ENCODE measurements at regions not wholly inside any gene's neighbourhood (a gene's known extent, or its start where the extent isn't known, plus 50 kb on each side); places are given as distances from the start of the nearest gene placed in this dataset.
"Not testable (repeated sequence)": the region's sequence is repeated elsewhere in the genome, so short reads cannot be mapped to it uniquely, and the experiment has no call there.

DNA sequence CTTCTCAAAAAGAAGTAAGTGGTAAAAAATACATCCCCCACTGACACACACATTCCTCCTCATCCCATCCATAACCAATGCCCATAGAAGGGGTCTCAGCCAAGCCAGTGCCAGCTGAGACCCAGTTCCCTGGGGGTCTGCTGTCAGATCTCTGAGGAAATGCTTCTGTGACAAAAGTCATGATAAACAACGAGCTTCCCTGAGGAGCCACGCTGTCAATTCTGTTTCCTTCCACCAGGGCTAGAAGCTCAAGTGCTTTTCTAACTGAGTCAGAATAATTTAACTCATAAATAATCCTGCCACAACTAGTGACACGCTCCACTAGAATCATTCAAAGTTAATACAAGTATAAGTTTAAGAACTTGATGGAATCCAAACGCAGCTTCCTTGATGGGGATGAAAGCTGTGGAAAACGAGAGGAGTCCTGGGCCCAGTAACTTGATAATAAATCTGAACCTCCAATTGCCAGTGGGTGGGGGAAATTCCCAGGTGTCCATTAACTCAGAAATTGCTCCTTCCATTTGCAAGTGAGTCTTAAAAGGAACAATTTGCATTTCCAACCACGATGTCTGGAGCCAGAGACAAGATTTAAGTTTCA lies 348.7 kb upstream of the LMCD1 start:
- no peak for DNase-seq

GRCh38 chr3:8153800-8154199 lies 347.8 kb upstream of the LMCD1 start:
- no peak for DNase-seq

- no peak for DNase-seq
Observed at GRCh38 chr3:8154617-8155016, 347.0 kb upstream of the LMCD1 start.

- DNase-seq: no peak
Observed at GRCh38 chr3:8156138-8156537, 345.5 kb upstream of the LMCD1 start.

- no peak for DNase-seq
Observed at GRCh38 chr3:8156831-8157230, 344.8 kb upstream of the LMCD1 start.

GRCh38 chr3:8157640-8158039 lies 344.0 kb upstream of the LMCD1 start:
- no peak for DNase-seq

DNA sequence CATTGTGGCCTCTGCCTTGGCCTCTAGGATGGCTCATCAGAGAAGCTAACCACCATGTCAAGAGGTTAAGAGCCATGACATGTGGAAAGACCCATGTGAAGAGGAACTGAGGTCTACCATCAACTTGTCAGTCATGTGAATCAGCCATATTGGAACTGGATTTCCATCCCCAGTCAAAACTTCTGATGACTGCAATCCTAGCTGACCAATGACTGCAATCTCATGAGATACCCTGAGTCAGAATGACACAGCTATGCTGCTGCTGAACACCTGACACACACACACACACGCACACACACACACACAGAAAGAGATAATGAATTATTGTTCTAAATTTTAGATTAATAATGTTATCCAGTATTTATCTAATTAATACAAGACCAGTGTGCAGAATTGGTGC lies 337.5 kb upstream of the LMCD1 start:
- DNase-seq: no peak

GRCh38 chr3:8166014-8166413 lies 335.6 kb upstream of the LMCD1 start:
- no peak for DNase-seq

- no peak for DNase-seq
Observed at GRCh38 chr3:8170971-8171508, 330.6 kb upstream of the LMCD1 start.

- no peak for DNase-seq
Observed at GRCh38 chr3:8173892-8174291, 327.7 kb upstream of the LMCD1 start.

GRCh38 chr3:8176759-8177483 lies 324.7 kb upstream of the LMCD1 start:
- DNase-seq: not testable (repeated sequence)

DNA sequence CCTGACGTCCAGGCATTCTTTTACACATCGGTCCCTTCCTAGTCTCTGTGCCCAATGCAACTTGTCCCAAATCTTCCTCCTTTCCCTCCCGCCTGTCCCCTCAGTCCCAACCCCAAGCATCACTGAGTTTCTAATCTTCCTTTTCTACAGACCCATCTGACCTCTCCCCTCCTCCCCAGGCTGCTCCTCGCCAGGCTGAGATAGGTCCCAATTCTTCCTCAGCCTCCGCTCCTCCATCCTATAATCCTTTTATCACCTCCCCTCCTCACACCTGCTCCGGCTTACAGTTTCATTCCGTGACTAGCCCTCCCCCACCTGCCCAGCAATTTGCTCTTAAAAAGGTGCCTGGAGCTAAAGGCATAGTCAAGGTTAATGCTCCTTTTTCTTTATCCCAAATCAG lies 323.1 kb upstream of the LMCD1 start:
- DNase-seq: not testable (repeated sequence)

DNA sequence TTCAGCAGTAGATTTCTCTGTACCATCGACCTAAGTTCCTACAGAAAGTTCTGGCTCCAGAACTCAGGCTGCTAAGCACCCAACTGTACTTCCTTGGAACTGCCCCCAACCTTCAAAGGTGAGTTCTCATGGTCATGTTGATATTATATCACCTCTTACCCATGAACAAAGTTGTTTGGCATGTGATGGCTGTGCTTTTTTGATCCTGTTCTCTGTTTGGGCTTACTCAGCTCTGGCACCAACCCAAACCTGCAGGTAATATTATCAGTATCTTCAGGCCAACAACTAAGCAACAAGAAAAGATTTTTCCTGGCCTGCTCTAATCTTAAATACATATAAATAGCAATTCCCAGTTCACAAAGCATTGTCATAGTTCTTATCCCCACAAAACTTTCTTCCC lies 318.7 kb upstream of the LMCD1 start:
- no peak for DNase-seq

- DNase-seq: no peak
Observed at GRCh38 chr3:8183627-8184026, 318.0 kb upstream of the LMCD1 start.

DNA sequence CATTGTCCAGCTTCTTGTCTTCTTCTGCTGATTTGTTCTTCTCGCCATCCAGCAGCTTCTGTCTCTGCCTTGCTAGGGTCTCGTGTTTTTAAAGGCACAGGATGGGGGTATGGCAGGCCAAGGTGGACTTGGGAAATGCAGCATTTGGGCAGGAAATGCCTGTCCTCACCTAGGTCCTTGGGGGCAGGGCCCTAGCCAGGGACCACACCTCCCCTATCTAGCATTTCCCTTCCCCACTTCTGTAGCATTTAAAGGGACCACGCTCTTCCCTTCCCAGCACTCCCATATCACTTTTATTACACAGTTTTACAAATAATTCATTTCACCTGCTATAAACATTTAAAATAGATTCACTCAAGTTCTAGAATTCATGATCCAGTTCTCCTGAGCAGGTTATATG lies 315.4 kb upstream of the LMCD1 start:
- DNase-seq: no peak

DNA sequence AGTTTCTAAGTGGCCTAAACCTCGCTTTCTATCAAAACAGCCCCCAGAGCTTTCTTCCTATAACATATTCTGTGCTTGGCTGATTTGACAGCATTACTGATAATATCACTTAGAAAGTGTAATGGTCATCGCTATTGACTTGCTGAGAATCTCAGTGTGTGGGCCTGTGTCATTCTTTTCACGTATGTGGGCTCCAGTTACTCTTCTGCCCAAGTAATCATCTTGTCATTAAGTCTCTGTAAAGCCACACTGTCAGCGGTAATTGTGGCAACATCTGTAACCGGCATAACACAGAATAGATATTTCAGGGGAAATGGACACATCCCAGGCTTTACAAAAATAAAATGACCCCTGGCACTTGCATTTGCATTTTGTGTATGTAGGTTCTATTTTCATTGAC lies 313.6 kb upstream of the LMCD1 start:
- DNase-seq: no peak

GRCh38 chr3:8189051-8189450 lies 312.6 kb upstream of the LMCD1 start:
- no peak for DNase-seq

DNA sequence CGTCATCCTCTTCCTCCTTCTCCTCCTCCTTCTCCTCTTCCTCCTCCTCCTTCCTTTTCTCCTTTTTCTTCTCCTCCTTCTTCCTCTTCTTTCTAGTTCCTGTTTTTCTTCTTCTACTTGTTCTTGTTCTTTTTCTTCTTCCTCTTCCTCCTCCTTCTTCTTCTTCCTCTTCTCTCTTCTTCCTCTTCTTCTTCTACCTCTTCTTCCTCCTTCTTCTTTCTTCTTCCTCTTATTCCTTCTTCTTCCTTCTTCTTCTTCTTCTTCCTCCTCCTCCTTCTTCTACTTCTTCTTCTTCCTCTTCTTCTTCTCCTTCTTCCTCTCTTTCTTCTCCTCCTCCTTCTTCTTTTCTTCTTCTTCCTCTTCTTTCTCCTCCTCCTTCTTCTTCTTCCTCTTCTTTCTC lies 310.2 kb upstream of the LMCD1 start:
- DNase-seq: no peak

- no peak for DNase-seq
Observed at GRCh38 chr3:8197384-8197783, 304.2 kb upstream of the LMCD1 start.

DNA sequence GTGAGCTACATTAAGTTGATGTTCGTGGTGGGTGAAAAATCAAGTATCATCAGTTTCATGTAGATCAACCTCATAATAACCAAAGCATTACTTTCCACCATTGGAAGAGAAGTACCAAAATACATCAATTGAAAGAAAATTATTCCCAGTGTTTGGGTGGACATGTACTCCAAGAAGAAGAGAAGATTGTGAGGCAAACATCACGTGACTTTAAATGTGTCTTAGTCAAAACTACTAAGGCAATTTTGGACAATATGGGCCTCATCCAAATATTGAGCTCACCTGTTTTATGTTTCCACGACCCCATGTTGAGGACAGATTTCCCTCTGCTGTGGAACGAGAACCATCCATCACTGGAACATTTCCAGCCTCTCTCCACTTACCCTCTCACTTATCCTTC lies 303.0 kb upstream of the LMCD1 start:
- DNase-seq: no peak

DNA sequence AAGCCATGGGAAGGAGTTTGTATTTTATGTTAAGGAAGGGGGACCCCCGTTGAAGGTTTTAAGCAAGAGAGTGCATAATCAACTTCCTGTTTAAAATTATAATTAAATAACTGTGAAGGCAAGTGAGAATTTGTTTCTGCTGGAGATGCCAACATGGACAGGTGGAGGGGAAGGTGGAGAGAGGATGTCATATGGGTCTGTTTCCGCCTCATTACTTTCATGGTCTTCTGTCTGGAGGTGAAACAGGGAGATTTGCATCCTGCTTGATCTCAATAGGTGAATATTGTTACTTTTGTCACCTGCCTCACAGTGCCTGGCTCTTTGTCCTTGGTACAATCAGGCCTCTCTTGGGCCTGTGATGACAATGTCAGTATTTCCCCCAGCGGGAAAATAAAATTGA lies 300.6 kb upstream of the LMCD1 start:
- no peak for DNase-seq

DNA sequence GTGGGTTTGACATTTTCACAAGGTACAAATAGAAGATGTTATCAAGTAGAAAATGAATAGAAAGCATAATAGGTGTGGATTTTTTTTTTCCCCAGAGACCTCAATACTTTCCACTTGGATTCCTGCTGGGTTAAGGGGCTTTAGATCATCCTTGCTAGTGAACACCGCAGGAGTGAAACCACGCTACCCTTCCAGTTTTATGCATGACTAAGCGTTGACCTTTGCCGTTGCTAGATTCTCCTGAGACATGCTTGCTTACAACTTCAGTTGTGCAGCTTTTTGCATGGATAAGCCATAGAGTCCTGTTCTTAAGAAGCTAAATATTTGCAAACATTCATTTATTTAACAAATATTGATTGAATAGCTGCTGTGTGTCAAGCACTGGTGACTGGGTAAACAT lies 299.7 kb upstream of the LMCD1 start:
- no peak for DNase-seq

DNA sequence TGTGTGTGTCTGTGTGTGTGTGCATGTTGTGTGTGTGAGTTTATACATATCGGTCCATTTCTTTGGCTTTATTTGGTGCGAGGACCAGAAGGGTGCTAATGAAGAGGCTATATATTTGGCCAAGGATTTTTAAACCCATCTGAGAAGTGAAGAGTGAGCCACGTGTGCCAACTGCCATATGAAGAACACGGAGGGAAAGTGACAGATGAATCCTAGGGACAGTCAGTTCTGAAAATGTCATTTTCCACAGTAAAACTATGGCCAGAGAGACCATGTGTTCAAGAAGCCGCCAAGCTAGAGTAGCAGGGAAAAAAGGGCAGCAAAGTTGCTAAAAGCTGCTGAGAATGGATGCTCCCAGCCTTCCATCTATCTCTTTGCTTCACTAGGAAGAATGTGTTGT lies 297.3 kb upstream of the LMCD1 start:
- no peak for DNase-seq

DNA sequence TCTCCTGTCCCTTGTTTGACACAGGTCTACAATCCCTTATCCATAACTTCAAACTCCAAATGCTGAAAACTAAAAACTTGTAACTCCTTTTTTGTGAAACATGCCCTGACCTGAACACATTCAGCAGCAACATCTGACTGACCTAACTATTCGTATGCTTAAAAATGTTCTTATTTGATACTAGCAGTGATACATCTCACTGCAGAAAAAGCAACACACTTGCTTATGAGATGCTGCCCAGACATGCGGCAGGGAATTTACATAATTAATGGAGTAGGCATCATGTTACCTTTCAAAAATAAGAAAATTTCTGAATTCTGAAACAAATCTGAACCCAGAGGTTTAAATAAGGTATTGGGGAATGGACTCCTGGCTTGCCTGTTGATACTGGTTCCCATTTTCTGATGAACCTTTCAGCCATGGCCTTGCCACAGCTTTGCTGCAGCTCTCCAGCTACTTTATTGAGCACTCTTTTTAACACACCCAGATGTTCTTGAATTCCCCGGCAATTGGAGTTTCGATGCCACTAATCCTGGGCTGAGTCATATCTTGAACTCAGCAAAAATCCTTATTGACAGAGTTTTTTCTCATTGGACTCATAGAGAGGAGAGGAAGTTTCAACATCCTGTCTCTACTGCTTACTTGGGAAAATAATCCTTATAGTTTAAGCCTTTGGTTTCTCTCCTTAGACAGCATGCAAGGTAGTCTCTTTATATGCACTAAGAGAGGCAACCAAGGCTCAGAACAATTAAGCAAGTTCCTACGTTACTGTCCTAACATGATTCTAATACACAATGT lies 296.6 kb upstream of the LMCD1 start:
- no peak for DNase-seq

Measured in inflammatory macrophage treated with lipopolysaccharide for 4 hours (primary cell).